HL-60 (cell line): ENCODE measurements at regions not wholly inside any gene's neighbourhood (a gene's known extent, or its start where the extent isn't known, plus 50 kb on each side); places are given as distances from the start of the nearest gene placed in this dataset.

Experiments used
- POLR2AphosphoS5 ChIP-seq: IDR thresholded peaks from 2 replicates; pipeline ENCODE4 v1.6.1; 2012; ENCODE audit warnings: low read depth
- TF ChIP-seq, protein P1 (sequence below): IDR thresholded peaks from one replicate; pipeline ENCODE4 v1.5.1; 2011; ENCODE audit warnings: low read length, control low read depth, inconsistent platforms; ENCODE audit not compliant: insufficient read depth
- TF ChIP-seq, protein P2 (sequence below): IDR thresholded peaks from 2 replicates; pipeline ENCODE4 v1.6.1; 2012; ENCODE audit warnings: low read depth; ENCODE audit not compliant: insufficient replicate concordance

DNA sequence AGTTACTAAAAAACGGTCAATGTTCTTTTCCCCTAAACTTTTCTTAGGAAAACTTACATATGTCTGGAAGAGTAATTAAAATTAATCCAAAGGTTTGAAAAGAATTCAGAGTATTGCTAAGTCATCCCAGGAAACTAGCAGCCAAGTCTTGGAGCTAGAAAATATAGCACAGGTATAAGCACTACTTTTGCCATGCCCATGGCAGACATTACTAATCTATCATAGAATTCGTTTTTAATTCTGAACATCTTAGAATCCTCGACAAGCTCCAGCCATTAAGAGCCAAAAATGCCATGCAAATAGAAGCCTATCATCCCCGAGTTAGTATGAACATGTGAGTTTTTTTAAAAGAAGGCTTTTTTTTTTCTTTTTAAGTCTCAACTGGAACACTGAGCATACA, 395.0 kb downstream of the ZEB2 start:
- TF ChIP-seq, protein P1, sequence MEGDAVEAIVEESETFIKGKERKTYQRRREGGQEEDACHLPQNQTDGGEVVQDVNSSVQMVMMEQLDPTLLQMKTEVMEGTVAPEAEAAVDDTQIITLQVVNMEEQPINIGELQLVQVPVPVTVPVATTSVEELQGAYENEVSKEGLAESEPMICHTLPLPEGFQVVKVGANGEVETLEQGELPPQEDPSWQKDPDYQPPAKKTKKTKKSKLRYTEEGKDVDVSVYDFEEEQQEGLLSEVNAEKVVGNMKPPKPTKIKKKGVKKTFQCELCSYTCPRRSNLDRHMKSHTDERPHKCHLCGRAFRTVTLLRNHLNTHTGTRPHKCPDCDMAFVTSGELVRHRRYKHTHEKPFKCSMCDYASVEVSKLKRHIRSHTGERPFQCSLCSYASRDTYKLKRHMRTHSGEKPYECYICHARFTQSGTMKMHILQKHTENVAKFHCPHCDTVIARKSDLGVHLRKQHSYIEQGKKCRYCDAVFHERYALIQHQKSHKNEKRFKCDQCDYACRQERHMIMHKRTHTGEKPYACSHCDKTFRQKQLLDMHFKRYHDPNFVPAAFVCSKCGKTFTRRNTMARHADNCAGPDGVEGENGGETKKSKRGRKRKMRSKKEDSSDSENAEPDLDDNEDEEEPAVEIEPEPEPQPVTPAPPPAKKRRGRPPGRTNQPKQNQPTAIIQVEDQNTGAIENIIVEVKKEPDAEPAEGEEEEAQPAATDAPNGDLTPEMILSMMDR = no peak
- TF ChIP-seq, protein P2, sequence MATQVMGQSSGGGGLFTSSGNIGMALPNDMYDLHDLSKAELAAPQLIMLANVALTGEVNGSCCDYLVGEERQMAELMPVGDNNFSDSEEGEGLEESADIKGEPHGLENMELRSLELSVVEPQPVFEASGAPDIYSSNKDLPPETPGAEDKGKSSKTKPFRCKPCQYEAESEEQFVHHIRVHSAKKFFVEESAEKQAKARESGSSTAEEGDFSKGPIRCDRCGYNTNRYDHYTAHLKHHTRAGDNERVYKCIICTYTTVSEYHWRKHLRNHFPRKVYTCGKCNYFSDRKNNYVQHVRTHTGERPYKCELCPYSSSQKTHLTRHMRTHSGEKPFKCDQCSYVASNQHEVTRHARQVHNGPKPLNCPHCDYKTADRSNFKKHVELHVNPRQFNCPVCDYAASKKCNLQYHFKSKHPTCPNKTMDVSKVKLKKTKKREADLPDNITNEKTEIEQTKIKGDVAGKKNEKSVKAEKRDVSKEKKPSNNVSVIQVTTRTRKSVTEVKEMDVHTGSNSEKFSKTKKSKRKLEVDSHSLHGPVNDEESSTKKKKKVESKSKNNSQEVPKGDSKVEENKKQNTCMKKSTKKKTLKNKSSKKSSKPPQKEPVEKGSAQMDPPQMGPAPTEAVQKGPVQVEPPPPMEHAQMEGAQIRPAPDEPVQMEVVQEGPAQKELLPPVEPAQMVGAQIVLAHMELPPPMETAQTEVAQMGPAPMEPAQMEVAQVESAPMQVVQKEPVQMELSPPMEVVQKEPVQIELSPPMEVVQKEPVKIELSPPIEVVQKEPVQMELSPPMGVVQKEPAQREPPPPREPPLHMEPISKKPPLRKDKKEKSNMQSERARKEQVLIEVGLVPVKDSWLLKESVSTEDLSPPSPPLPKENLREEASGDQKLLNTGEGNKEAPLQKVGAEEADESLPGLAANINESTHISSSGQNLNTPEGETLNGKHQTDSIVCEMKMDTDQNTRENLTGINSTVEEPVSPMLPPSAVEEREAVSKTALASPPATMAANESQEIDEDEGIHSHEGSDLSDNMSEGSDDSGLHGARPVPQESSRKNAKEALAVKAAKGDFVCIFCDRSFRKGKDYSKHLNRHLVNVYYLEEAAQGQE = no peak
- no peak for TF ChIP-seq POLR2AphosphoS5
